ENCODE measurements at regions not wholly inside any gene's neighbourhood (a gene's known extent, or its start where the extent isn't known, plus 50 kb on each side); places are given as distances from the start of the nearest gene placed in this dataset.

DNA sequence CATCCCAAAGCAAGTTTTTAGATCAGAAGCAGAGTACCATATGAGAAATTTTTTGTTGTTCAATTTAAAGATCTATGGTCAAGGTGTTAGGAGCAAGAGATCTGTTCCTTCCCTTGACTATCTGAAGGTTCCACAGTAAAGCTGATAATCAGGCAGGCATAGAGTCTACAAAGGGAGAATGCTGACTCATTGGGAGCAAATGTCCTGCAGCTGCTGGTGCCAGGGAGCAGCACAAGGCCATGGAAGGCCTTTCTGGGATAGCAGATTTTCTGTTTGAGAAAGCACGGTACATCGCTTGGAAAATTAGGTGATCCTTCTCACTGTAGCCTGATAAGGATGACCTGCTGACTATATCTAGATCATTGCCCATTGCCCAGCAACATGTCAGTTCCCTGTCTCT lies 210.1 kb upstream of the C1orf87 start:
- Histone ChIP-seq H3K23ac (ENCODE audit: low read length in 2 of 2) (no peak overlapping the region), H3K79me1 (replicated peaks; ENCODE audit: low read length, poor library complexity, severe bottlenecking) (no peaks in the 10 kb centered on the region), H2BK120ac (ENCODE audit: low read depth, low read length) (no peak overlapping the region), H3K14ac (ENCODE audit: low read length in 2 of 2) (no peak overlapping the region), H3K4ac (ENCODE audit: low read depth in 1 of 2, low read length in 2 of 2) (no peak overlapping the region), H3K4me2 (ENCODE audit: low read length, poor library complexity, severe bottlenecking) (no peak overlapping the region), H2BK5ac (ENCODE audit: low read depth, low read length, poor library complexity, severe bottlenecking) (no peak overlapping the region), H3K27ac (ENCODE audit: low read length, poor library complexity, severe bottlenecking) (no peak overlapping the region), H4K8ac (ENCODE audit: low read length) (no peak overlapping the region), H2AK5ac (ENCODE audit: low read length, severe bottlenecking) (no peak overlapping the region), H4K91ac (ENCODE audit: low read length) (no peak overlapping the region), H2BK15ac (ENCODE audit: low read depth, poor library complexity, severe bottlenecking) (no peak overlapping the region), H3K27me3 (ENCODE audit: control insufficient read depth in 1 of 2, insufficient read depth in 1 of 2, low read length in 2 of 2) (no peaks in the 10 kb centered on the region), H3K9ac (ENCODE audit: low read length) (no peak overlapping the region), H2AFZ (ENCODE audit: low read depth, low read length) (no peak overlapping the region), H3K9me3 (ENCODE audit: control insufficient read depth, low read length) (no peaks in the 10 kb centered on the region), H3K4me3 (ENCODE audit: insufficient read depth in 1 of 2, low read depth in 1 of 2, low read length in 2 of 2) (no peak overlapping the region), H3K36me3 (ENCODE audit: control insufficient read depth in 1 of 2, insufficient read depth in 2 of 2, low read depth in 1 of 2, low read length in 2 of 2) (no peaks in the 10 kb centered on the region), H2BK12ac (ENCODE audit: low read length in 2 of 2) (no peak overlapping the region), H3K18ac (ENCODE audit: low read depth in 1 of 2, low read length in 2 of 2) (no peak overlapping the region), H3K4me1 (ENCODE audit: control insufficient read depth, insufficient read depth, low read depth, low read length) (peaks cover 2% of the 10 kb centered on the region)
- WGBS = 100% methylated on average over 2 of the region's 2 CpGs
- no peak for DNase-seq

DNA sequence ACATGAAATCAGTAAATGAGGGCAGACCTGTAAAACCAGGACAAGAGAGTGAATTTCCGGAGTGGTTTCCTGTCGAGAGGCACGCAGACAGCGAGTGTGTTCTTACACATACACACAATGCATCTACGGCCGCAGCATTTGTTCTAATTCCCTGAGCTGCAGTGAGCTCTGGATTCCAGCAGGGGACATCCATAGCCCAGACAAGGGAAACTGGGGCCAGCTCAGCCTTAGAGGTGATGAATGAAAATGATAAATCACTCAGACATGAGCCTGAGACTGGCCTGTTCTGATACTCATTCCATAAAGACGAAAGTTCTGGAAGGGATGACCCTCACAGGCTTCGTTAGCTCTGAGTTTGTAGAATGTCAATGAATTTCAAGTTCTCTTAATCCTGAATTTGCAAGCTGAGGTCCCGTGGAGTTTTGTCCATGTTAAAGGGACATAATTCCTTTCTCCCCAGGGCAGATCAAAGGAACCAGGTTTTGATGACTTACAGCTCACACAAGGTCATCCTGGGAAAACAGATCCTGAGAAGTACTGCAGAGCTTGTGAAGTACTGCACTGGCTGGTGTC lies 207.9 kb upstream of the C1orf87 start:
- WGBS = 10% methylated on average over 9 of the region's 9 CpGs
- H3K4me2 ChIP-seq (ENCODE audit: low read length, poor library complexity, severe bottlenecking) = no peak overlapping the region
- no peak overlapping the region for H3K4ac ChIP-seq (ENCODE audit: low read depth in 1 of 2, low read length in 2 of 2)
- H2AK5ac ChIP-seq (ENCODE audit: low read length, severe bottlenecking) = no peak overlapping the region
- no peak overlapping the region for H2AFZ ChIP-seq (ENCODE audit: low read depth, low read length)
- no peak overlapping the region for H4K8ac ChIP-seq (ENCODE audit: low read length)
- no peaks in the 10 kb centered on the region for H3K9me3 ChIP-seq (ENCODE audit: control insufficient read depth, low read length)
- H3K14ac ChIP-seq (ENCODE audit: low read length in 2 of 2) = no peak overlapping the region
- peaks cover 2% of the 10 kb centered on the region for H3K4me1 ChIP-seq (ENCODE audit: control insufficient read depth, insufficient read depth, low read depth, low read length)
- H3K18ac ChIP-seq (ENCODE audit: low read depth in 1 of 2, low read length in 2 of 2) = no peak overlapping the region
- DNase-seq = peak; percentile 51
- no peak overlapping the region for H3K23ac ChIP-seq (ENCODE audit: low read length in 2 of 2)
- H2BK5ac ChIP-seq (ENCODE audit: low read depth, low read length, poor library complexity, severe bottlenecking) = no peak overlapping the region
- H3K36me3 ChIP-seq (ENCODE audit: control insufficient read depth in 1 of 2, insufficient read depth in 2 of 2, low read depth in 1 of 2, low read length in 2 of 2) = no peaks in the 10 kb centered on the region
- H3K9ac ChIP-seq (ENCODE audit: low read length) = peak overlapping the region; percentile 42
- no peak overlapping the region for H4K91ac ChIP-seq (ENCODE audit: low read length)
- no peak overlapping the region for H2BK12ac ChIP-seq (ENCODE audit: low read length in 2 of 2)
- H3K4me3 ChIP-seq (ENCODE audit: insufficient read depth in 1 of 2, low read depth in 1 of 2, low read length in 2 of 2) = no peak overlapping the region
- no peaks in the 10 kb centered on the region for H3K27me3 ChIP-seq (ENCODE audit: control insufficient read depth in 1 of 2, insufficient read depth in 1 of 2, low read length in 2 of 2)
- no peaks in the 10 kb centered on the region for H3K79me1 ChIP-seq (replicated peaks; ENCODE audit: low read length, poor library complexity, severe bottlenecking)
- peak overlapping the region; percentile 33 for H3K27ac ChIP-seq (ENCODE audit: low read length, poor library complexity, severe bottlenecking)
- no peak overlapping the region for H2BK15ac ChIP-seq (ENCODE audit: low read depth, poor library complexity, severe bottlenecking)
- H2BK120ac ChIP-seq (ENCODE audit: low read depth, low read length) = no peak overlapping the region

GRCh38 chr1:60280819-60281218 lies 207.2 kb upstream of the C1orf87 start:
- WGBS = 93% methylated on average over 4 of the region's 4 CpGs
- Histone ChIP-seq H3K18ac (ENCODE audit: low read depth in 1 of 2, low read length in 2 of 2) (no peak overlapping the region), H3K23ac (ENCODE audit: low read length in 2 of 2) (no peak overlapping the region), H3K14ac (ENCODE audit: low read length in 2 of 2) (no peak overlapping the region), H3K4me3 (ENCODE audit: insufficient read depth in 1 of 2, low read depth in 1 of 2, low read length in 2 of 2) (no peak overlapping the region), H2BK5ac (ENCODE audit: low read depth, low read length, poor library complexity, severe bottlenecking) (no peak overlapping the region), H3K4me1 (ENCODE audit: control insufficient read depth, insufficient read depth, low read depth, low read length) (peaks cover 2% of the 10 kb centered on the region), H2AK5ac (ENCODE audit: low read length, severe bottlenecking) (no peak overlapping the region), H3K79me1 (replicated peaks; ENCODE audit: low read length, poor library complexity, severe bottlenecking) (no peaks in the 10 kb centered on the region), H3K9ac (ENCODE audit: low read length) (peak overlapping the region; percentile 42), H2BK15ac (ENCODE audit: low read depth, poor library complexity, severe bottlenecking) (no peak overlapping the region), H3K4me2 (ENCODE audit: low read length, poor library complexity, severe bottlenecking) (no peak overlapping the region), H2BK120ac (ENCODE audit: low read depth, low read length) (no peak overlapping the region), H3K36me3 (ENCODE audit: control insufficient read depth in 1 of 2, insufficient read depth in 2 of 2, low read depth in 1 of 2, low read length in 2 of 2) (no peaks in the 10 kb centered on the region), H3K4ac (ENCODE audit: low read depth in 1 of 2, low read length in 2 of 2) (no peak overlapping the region), H4K91ac (ENCODE audit: low read length) (no peak overlapping the region), H2BK12ac (ENCODE audit: low read length in 2 of 2) (no peak overlapping the region), H2AFZ (ENCODE audit: low read depth, low read length) (no peak overlapping the region), H3K27me3 (ENCODE audit: control insufficient read depth in 1 of 2, insufficient read depth in 1 of 2, low read length in 2 of 2) (no peaks in the 10 kb centered on the region), H3K9me3 (ENCODE audit: control insufficient read depth, low read length) (no peaks in the 10 kb centered on the region), H3K27ac (ENCODE audit: low read length, poor library complexity, severe bottlenecking) (no peak overlapping the region), H4K8ac (ENCODE audit: low read length) (no peak overlapping the region)
- DNase-seq = no peak

DNA sequence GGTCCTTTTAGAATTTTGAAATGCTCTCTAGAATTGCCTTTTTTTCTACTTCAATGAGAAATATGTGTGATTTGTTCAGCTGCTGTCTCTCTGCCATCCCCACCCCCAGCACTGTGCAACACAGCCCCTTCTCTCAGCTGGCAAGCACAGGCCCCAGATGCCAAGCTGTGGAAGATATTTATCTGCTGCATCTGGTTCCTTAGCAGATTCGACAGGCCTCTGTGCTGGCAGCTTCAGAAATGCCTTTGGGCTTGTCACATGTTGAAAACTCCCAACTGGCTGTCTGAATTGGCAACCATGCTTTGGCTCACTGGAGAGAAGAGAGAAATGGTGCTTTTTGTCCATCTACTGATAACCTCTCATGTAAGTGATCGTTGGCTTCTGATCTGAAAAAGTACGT lies 206.7 kb upstream of the C1orf87 start:
- no peak overlapping the region for H2BK15ac ChIP-seq (ENCODE audit: low read depth, poor library complexity, severe bottlenecking)
- peaks cover 2% of the 10 kb centered on the region for H3K4me1 ChIP-seq (ENCODE audit: control insufficient read depth, insufficient read depth, low read depth, low read length)
- H4K91ac ChIP-seq (ENCODE audit: low read length) = no peak overlapping the region
- peak overlapping the region; percentile 25 for H3K9ac ChIP-seq (ENCODE audit: low read length)
- peak overlapping the region; percentile 80 for H2AK5ac ChIP-seq (ENCODE audit: low read length, severe bottlenecking)
- 41% methylated on average over 1 of the region's 3 CpGs for WGBS
- DNase-seq = no peak
- no peak overlapping the region for H2BK12ac ChIP-seq (ENCODE audit: low read length in 2 of 2)
- H2BK120ac ChIP-seq (ENCODE audit: low read depth, low read length) = no peak overlapping the region
- H3K4ac ChIP-seq (ENCODE audit: low read depth in 1 of 2, low read length in 2 of 2) = no peak overlapping the region
- H3K4me2 ChIP-seq (ENCODE audit: low read length, poor library complexity, severe bottlenecking) = no peak overlapping the region
- H3K79me1 ChIP-seq (replicated peaks; ENCODE audit: low read length, poor library complexity, severe bottlenecking) = no peaks in the 10 kb centered on the region
- no peaks in the 10 kb centered on the region for H3K27me3 ChIP-seq (ENCODE audit: control insufficient read depth in 1 of 2, insufficient read depth in 1 of 2, low read length in 2 of 2)
- H3K18ac ChIP-seq (ENCODE audit: low read depth in 1 of 2, low read length in 2 of 2) = no peak overlapping the region
- no peaks in the 10 kb centered on the region for H3K36me3 ChIP-seq (ENCODE audit: control insufficient read depth in 1 of 2, insufficient read depth in 2 of 2, low read depth in 1 of 2, low read length in 2 of 2)
- peak overlapping the region; percentile 72 for H4K8ac ChIP-seq (ENCODE audit: low read length)
- H2BK5ac ChIP-seq (ENCODE audit: low read depth, low read length, poor library complexity, severe bottlenecking) = no peak overlapping the region
- no peak overlapping the region for H2AFZ ChIP-seq (ENCODE audit: low read depth, low read length)
- H3K4me3 ChIP-seq (ENCODE audit: insufficient read depth in 1 of 2, low read depth in 1 of 2, low read length in 2 of 2) = no peak overlapping the region
- no peaks in the 10 kb centered on the region for H3K9me3 ChIP-seq (ENCODE audit: control insufficient read depth, low read length)
- H3K23ac ChIP-seq (ENCODE audit: low read length in 2 of 2) = no peak overlapping the region
- H3K27ac ChIP-seq (ENCODE audit: low read length, poor library complexity, severe bottlenecking) = no peak overlapping the region
- H3K14ac ChIP-seq (ENCODE audit: low read length in 2 of 2) = no peak overlapping the region
